HG03571 (cell line): ENCODE measurements at regions not wholly inside any gene's neighbourhood (a gene's known extent, or its start where the extent isn't known, plus 50 kb on each side); places are given as distances from the start of the nearest gene placed in this dataset.
"Not testable (repeated sequence)": the region's sequence is repeated elsewhere in the genome, so short reads cannot be mapped to it uniquely, and the experiment has no call there.

Source experiments
- ATAC-seq: cut with Tn5 transposase; IDR thresholded peaks from one replicate; pipeline ENCODE4 v1.9.1; 2021; ENCODE audit not compliant: unreplicated experiment

DNA sequence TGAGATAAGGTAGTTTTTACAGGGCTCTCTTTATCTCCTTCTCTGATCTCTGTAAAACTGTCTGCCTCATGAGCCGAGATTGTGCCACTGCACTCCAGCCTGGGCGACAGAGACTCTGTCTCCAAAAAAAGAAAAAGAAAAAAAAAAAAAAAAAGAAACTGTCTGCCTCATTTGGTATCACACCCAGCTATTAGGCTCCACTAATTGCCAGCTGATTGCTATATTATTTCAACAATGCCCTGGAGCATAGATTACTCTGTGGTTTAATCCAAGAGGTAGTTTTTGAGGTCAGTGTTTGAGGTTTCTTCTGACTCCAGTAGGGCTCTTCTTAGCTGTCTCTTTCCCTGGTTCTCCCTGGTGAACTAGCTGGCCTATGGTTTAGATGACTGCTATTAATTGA is 268.1 kb upstream of the PLPP4 start:
- no peak for ATAC-seq

DNA sequence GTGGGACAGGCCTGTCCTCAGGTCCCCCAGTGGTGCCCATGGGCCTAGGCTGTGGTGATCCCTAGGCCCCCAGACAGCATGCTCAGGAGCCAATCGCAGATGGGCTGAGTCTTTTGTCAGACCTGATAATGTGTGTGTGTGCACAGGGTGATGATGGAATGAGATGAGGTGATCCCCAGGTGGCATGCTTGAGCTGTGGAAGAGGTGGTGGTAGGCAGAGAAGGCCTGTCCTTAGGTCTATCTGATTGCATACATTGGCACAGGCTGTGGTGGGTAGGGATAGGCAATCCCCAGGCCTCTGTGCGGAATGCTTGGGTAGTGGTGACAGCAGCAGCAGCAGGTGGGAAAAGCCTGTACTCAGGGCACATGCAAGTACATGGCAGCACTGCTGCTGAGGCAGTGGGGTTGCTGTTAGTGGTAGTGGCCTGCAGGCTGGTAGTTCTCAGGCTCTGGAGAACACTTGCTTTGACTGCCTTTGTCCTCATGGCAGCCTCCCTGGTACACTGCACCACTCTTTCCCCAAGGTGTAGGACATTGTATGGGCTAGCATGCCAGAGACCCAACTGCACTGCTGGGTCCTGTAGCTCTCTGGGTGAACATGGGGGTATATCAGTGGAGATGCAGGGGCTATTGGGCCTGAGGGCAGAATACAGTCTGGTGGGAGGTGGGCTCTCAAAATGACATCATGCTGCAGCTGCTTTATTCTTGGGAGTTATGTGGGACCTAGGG is 260.9 kb upstream of the PLPP4 start:
- no peak for ATAC-seq

DNA sequence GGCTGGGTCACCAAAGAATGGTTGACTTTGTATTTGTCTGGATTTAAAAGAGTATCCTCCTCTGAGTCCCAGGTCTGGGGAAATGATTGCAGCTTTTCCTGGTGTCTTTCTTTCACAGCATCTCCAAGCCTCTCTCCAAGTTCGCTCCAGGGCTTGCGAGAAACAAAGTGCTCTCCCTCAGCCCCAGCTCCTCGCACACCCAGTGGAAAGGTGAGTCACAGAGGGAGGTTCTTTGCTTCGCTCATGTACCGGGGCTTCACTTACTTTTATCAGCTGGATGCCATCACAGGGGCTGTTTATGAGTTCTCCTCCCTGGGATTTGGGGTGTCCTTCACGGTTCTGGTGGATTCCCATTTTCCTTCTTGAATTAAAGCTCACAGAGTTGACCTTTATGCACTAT is 252.2 kb upstream of the PLPP4 start:
- ATAC-seq = no peak

DNA sequence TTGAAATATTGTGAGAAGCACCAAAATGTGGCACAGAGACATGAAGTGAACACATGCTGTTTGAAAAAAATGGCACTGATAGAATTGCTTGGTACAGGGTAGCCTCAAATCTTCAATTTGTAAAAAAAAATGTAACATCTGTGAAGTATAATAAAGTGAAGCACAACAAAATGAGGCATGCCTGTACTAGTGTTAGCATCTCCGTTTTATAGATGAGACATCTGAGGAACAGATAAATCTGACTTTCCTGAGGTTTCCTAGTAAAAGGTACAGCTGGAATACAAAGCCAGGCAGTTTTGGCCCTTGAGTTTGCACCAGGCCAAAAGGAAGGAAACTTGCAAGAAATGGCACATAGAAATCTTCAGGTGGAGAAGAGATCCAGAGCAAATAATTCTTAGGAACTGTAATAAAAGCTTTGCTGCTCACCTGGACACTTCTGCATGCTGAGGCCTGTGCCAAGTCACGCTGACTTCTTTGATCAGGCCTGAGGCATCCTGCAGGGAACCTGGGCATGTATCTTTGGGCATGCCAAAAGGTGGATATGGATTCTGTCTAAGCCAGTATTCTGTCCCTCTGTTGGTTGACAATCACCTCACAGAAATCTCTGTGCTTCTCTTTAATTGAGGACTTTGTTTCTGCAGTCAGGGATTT is 251.5 kb upstream of the PLPP4 start:
- ATAC-seq = no peak

DNA sequence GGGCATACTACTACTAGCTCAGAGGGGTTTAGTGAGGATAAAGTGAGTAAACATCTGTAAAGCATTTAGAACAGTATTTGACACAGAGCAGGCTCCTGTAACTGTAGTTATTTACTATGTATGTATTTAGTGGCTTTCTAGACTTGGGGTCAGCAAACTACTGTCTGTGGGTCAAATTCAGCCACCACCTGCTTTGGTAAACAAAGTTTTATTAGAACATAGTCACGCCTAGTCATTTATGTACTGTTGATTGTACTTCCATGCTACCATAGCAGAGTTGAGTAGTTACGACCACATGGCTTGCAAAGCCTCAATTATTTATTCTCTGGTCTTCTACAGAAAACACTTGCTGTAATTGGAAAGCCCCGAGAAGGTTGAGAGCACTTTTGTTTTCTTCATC is 248.5 kb upstream of the PLPP4 start:
- ATAC-seq = no peak

DNA sequence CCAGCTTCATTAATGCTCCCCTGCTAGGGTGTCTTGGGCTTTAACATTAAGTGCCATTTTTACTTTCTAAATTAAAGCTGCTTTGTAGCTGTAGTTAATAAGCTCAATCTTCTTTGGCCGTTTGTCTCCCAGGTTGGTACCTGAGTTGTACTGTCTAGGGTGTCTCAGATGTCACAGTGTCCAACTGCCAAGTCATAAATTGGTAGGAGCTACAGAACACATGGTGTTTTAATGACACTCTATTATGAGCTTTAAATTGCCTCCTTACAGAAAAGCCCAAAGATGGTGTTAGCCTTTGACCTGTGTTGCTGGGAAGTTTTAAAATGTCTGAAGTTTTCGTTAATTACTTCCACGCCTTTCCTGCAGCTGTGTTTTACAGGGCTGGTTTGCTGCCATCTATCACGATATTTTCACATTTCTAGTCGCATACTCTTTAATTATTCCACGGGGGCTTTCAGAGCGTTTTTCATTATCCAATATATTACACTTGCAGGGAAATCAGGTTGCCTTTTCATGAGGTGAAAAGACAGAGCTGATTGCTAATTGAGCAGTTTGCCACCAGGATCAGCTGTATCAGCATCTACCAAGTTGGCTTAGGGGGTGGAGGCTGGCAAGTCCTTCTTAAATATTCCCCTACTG is 247.8 kb upstream of the PLPP4 start:
- ATAC-seq = no peak

DNA sequence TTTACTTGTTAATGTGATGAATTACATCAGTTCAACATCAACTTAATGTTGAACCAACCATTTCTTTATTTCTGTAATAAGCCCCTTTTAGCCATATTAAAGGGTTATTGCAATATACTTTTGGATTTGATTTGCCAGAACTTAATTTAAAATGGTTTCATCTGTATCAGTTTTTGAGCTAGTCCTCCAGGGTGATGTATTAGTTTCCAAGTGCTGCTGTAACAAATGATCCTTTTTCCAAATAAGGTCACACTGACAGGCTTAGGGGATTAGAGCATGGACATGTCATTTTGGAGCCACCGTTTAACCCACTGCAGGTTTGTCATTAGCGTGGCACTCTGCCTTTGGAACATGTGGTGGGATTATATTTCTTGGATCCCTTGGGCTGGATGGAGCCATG is 244.8 kb upstream of the PLPP4 start:
- ATAC-seq = no peak

DNA sequence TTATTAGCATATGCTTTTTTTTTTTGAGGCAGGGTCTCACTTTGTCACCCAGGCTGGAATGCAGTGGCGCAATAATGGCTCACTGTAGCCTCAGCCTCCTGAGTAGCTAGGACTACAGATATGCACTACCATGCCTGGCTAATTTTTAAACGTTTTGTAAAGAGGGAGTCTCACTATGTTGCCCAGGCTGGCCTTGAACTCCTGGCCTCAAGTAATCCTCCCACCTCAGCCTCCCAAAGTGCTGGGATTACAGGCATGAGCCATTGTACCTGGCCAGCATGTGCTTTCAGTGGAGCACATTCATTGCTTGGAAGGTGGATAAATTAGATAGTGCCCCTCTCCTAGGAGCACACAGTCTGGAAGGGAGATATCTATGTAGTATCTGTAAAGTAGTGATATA is 243.7 kb upstream of the PLPP4 start:
- ATAC-seq = not testable (repeated sequence)

DNA sequence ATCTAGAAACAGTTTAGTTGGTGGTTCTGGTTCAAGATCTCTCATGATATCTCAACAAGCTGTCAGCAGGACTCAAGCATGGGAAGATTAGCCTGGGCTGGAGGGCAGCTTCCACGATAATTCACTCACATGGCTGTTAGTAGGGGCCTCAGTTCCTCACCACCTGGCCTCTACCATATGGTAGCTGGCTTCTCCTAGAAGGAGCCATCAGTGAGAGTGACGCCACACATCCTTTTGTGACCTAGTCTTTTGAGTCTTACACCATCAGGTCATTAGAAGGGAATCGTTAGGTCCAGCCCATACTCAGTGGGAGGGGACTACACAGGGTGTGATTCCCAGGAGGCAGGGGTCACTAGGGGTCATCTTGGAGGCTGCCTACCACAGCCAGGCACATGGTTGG is 239.3 kb upstream of the PLPP4 start:
- ATAC-seq = no peak

DNA sequence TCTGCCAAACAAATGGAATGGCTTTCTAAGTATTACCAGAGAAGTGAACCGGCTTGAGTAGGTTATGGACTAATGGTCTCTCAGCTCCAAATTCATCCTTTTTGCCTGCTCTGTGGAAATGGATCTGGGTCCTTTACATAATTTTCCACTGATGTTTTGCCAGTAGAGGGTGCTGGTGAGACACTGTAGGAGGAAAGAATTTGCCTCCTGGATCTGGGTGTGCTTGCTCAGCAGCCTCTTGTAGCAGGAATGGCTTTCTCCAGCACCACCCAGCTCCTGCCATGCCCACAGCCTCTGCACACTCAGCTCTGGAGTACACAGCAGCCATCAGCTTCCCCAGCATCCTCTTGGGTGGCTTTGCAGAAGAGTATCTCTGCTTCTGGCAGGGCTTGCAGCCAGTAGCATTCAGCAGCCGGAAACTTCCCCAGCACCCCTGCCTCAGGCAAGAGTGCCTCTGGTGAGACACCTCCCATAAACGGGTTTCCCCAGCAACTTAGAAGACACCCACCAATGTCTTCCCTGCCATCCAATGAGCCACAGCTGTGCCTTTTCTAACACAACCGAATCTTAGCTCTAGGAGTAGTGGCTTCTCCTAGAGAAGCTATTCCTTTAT is 235.0 kb upstream of the PLPP4 start:
- peak; percentile 47 for ATAC-seq

DNA sequence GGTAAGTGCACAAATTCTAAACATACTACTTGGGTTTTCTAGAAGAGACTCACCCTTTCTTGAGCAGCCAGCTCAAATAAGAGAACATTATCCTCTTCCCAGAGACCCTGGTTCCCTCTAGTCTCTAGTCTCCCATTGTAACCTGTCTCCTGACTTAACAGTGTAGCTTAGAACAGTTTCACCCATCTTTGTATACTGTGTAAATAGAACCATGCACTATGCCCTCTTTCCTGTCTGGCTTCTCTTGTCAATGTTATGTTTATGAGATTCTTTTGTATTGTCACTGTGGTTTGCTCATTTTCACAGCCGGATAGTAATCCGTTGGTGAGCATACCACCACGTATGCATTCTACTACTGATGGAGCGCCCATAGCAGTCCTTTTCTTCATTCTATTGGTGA is 227.4 kb upstream of the PLPP4 start:
- ATAC-seq = no peak

DNA sequence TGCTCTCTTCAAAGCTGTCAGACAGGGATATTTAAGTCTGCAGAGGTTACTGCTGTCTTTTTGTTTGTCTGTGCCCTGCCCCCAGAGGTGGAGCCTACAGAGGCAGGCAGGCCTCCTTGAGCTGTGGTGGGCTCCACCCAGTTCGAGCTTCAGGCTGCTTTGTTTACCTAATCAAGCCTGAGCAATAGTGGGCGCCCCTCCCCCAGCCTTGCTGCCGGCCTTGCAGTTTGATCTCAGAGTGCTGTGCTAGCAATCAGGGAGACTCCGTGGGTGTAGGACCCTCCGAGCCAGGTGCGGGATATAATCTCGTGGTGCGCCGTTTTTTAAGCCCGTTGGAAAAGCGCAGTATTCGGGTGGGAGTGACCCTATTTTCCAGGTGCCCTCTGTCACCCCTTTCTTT is 217.3 kb upstream of the PLPP4 start:
- not testable (repeated sequence) for ATAC-seq

DNA sequence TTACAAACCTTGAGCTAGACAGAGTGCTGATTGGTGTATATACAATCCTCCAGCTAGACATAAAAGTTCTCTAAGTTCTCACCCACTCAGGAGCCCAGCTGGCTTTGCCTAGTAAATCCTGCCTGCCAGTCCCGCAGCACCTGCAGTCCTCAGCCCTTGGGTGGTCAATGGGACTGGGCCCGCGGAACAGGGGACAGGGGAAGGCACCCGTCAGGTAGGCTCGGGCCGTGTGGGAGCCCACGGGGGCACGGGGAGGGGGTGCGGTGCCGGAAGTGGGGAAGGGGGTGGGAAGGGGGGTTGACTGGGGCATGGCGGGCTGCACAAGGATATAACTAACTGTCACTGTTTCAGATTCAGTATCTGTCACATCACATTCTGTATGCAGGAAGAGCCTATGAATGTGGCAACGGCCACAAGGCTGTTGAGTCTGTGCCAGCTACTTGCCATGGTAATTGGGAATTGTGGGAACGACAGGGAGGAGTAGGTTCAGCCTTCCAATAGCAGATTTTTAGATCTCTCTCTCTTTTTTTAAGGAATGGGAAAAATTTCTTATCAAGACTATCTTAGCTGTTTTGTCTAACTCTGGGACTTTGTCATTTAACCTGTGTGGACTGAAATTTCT is 205.1 kb upstream of the PLPP4 start:
- ATAC-seq = no peak

DNA sequence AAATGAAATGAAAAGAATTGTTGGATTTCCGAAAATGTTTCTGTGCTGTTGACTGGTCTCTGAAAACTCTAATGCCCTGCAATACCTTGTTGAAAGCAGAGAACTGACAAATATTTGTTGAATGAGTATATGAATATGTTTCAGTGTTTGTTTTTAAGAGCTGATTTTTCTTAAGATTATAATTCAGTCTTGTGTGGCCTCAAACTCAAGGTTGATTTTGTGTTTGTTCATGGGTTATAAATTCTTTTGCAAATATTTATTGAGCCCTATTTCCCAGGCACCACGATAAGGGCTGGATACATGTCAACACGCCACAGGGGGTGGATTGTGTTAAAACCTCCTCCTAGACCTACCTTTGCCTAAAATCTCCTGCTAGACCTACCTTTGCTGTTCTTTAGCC is 203.9 kb upstream of the PLPP4 start:
- ATAC-seq = no peak

DNA sequence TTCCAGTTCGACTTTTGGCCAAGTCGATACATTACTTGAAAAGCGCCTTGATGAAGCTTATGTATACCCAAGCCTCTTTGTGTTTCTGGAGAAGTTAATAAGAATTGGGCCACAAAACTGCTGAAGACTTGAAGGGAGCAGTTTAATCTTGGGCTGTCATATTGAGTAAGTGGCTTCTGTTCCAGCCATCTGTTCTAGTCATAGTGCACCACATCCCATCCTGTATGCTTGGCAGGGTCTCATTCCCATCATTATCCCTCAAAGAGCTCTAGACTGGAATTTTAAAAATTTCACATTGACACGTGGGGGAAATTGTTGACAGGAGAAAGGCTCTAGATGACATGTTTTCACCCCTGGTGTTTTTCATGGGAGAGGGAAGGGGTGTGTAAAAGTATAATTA is 196.6 kb upstream of the PLPP4 start:
- no peak for ATAC-seq

DNA sequence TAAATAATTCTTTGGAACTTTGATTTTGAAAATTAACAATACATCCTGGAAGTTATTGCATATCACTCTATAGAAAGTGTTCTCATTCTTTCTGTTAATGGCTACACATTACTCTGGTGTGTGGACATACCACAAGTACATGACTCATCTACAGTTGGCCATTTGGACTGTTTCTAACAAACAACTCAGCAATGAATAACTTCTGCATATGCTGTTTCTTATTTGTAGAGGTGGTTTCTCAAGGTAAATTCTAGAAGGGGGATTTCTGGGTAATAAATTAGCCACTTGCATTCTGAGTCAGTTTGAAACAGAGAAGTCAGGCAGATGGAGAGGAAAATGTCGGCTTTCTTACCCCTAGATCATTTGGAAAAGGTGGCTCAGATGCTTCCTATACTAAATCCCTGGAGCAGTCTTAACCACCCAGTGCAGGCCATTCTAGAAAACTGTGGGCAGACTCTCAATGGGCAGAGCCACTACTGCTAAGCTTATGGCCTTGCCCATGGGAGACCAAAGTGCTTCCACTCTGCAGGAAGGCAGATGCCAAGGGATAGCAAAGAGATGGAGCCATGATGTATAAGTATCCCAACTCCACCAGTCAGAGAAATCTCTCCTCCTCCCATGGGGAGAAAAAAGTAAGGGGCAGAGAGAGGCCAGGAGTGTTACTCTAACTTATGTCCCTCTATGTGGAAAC is 194.0 kb upstream of the PLPP4 start:
- peak; percentile 85 for ATAC-seq

DNA sequence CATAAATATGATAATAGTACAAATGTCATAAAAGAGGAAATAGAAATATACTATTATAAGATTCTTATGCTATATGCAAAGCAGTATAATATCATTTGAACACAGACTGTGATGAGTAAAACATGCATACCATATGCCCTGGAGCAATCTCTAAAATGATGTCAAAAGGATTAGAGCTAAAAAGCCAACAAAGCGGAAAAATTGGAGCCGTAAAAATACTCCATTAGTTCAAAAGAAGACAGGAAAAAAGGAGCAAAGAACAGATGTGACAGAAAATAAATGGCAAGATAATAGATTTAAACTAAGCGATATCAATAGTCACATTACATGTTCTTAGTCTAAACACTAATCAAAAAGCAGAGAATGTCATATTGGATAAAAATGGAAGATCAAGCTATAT is 191.0 kb upstream of the PLPP4 start:
- ATAC-seq = no peak

DNA sequence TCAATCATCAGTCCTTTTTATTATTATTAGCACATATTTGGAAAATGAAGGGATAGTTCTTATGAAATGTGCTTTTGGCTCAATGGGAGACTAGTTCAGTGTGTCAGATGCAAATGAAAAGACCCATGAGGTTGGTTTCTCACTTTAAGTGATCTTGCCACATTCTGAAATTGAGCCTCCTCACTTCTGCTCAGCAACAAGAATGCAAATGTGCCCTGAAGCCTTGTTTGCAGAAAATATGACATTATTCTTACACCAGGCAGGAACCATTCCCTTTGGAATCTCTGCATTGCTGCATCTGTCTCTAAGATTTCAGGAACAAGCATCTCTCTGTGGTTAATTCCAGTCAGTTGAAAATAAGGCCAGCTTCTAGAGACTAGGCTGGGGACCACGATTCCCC is 186.1 kb upstream of the PLPP4 start:
- no peak for ATAC-seq

DNA sequence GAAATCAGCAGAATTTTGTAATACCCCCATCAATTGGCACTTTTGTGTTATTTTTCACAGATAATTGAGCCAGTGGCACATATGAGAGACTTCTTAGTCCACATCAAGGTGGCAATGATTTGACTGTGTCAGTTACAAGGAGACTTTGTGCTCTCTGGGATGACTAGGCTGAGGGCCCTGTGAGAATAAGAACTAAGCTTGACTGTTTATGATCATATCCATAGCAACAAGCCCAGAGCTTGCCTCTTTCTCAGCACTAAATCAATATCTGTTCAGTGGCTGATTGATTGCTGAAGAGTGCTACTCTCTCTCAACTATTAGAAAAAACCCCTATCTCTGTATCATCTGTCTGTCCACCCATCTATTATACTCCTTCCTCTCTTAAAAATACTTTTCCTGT is 185.3 kb upstream of the PLPP4 start:
- no peak for ATAC-seq

DNA sequence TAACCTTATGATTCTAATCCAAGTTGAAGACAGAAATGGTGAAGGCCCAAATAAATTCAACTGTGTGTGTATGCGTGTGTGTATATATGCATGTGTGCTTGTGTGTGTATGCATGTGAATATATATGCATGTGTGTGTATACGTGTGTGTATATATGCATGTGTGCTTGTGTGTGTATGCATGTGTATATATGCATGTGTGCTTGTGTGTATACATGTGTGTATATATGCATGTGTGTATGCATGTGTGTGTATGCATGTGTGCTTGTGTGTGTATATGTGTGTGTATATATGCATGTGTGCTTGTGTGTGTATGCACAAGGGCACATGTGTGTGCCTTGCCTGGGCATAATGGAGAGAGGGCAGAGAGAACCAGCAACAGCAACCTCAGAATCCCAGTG is 184.7 kb upstream of the PLPP4 start:
- no peak for ATAC-seq

DNA sequence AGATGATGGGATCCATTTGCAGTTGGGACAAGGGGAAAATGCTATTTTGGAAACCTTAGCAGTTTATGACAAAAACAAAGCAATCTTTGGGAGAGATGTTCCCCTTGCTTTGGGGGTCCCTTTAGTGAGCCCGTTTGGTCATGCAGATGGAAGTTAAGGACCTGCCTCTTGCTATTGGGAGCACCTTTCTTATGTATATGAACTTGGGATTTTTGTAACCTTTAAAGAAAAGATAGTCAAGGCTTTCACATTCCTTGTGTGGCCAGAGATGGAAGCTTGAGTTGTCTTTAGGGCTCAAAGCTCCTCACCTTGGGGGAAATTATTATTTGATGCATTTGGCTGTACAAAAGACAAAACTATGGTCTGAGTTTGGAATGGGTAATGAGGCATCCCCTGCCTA is 179.0 kb upstream of the PLPP4 start:
- ATAC-seq = no peak
